HepG2 (cell line): ENCODE measurements at regions not wholly inside any gene's neighbourhood (a gene's known extent, or its start where the extent isn't known, plus 50 kb on each side); places are given as distances from the start of the nearest gene placed in this dataset.

ENCODE experiments used
- ATAC-seq: fragments of 200-7000 bp; cut with Tn5 transposase; 3 replicates; pipeline ENCODE4 v1.9.1; 2020; ENCODE audit warnings: mild to moderate bottlenecking, moderate library complexity
- BruUV-seq: library from RNA; stranded (reverse); fragments of 400-500 nt; replicated peaks from 2 replicates; lab custom pipeline; 2021; lab: Mats Ljungman, UMichigan
- CTCF ChIA-PET: fragments of 300-600 bp; formaldehyde crosslinking; extraction: SDS; loops from one replicate; lab custom pipeline; 2021; ENCODE audit warnings: low total read pairs, inconsistent platforms, low intra/inter-chr PET ratio; lab: Yijun Ruan, JAX
- POLR2A ChIA-PET: fragments of 350-600 bp; sonication (Branson Sonifier 250); formaldehyde crosslinking; loops from one replicate; lab custom pipeline; 2020; ENCODE audit warnings: antibody characterized with exemption, inconsistent platforms; lab: Yijun Ruan, JAX
- DNase-seq: peaks from one replicate; pipeline ENCODE4 v3.0.0-alpha.2; 2015; ENCODE audit warnings: low spot score
- FAIRE-seq: peaks from 3 replicates; lab custom pipeline; 2011; peaks lifted over from hg19 to GRCh38; lab: Jason Lieb, UNC
- H2AFZ ChIP-seq: one replicate; pipeline ENCODE4 v1.6.1; 2011; ENCODE audit warnings: low read length, inconsistent platforms
- H3K27ac ChIP-seq: fragments of 300-600 bp; 3 replicates; pipeline ENCODE4 v1.8.0; 2011; ENCODE audit warnings: mixed run types, mild to moderate bottlenecking, mixed read lengths, low read length, inconsistent platforms; ENCODE audit not compliant: insufficient read depth; ENCODE audit errors: extremely low read length
- H3K27me3 ChIP-seq, 2 experiments: fragments of 200-600 bp in 1 of 2; 2 replicates in 1 of 2; 3 replicates in 1 of 2; pipeline versions ENCODE4 v1.6.0 to v1.8.0; 2011; ENCODE audit warnings: low read length in 2 of 2, mild to moderate bottlenecking in 2 of 2, moderate library complexity in 2 of 2, inconsistent platforms in 1 of 2; ENCODE audit not compliant: insufficient read depth in 2 of 2, control insufficient read depth in 1 of 2
- H3K36me3 ChIP-seq, 2 experiments: fragments of 200-600 bp in 1 of 2; replicated peaks in 1 of 2; 2 replicates in 1 of 2; 3 replicates in 1 of 2; pipeline versions ENCODE4 v1.5.1 to v1.8.0; 2011; ENCODE audit warnings: low read length in 2 of 2, inconsistent platforms in 1 of 2; ENCODE audit not compliant: insufficient read depth in 2 of 2, control insufficient read depth in 1 of 2
- H3K4me1 ChIP-seq: 2 replicates; pipeline ENCODE4 v1.5.1; 2012; ENCODE audit warnings: low read length, inconsistent platforms; ENCODE audit not compliant: insufficient read depth
- H3K4me2 ChIP-seq: 2 replicates; pipeline ENCODE4 v1.6.0; 2011; ENCODE audit warnings: low read depth, low read length, inconsistent platforms
- H3K4me3 ChIP-seq, 3 experiments: fragments of 200-600 bp in 1 of 3; sonication (generic), shearing (Covaris generic) in 1 of 3; replicated peaks in 1 of 3; 2 replicates each; pipeline ENCODE4 v1.5.1; 2011 to 2016; ENCODE audit warnings: low read length in 3 of 3, inconsistent platforms in 2 of 3, low read depth in 2 of 3, mild to moderate bottlenecking in 2 of 3, control low read depth in 1 of 3, mixed read lengths in 1 of 3; ENCODE audit not compliant: insufficient read depth in 1 of 3
- H3K79me2 ChIP-seq: one replicate; pipeline ENCODE4 v1.6.1; 2011; ENCODE audit warnings: low read length, inconsistent platforms; ENCODE audit not compliant: insufficient read depth
- H3K9ac ChIP-seq: 2 replicates; pipeline ENCODE4 v1.6.0; 2011; ENCODE audit warnings: mild to moderate bottlenecking, low read depth, low read length, inconsistent platforms; ENCODE audit not compliant: insufficient read depth
- H3K9me3 ChIP-seq: 2 replicates; pipeline ENCODE4 v1.5.1; 2012; ENCODE audit warnings: mild to moderate bottlenecking, low read length
- H4K20me1 ChIP-seq: 2 replicates; pipeline ENCODE4 v1.6.0; 2011; ENCODE audit warnings: inconsistent platforms, mild to moderate bottlenecking, low read length, moderate library complexity; ENCODE audit not compliant: insufficient read depth
- CBX2 ChIP-seq, 2 experiments: fragments of 200-600 bp in 1 of 2; sonication (generic); formaldehyde crosslinking in 1 of 2; IDR thresholded peaks; 2 replicates each; pipeline versions ENCODE4 v1.7.0 to v1.8.1; 2018 to 2022; ENCODE audit warnings: low read depth in 2 of 2, low read length in 1 of 2, mild to moderate bottlenecking in 1 of 2, missing genetic modification reagents in 1 of 2
- DNMT3B ChIP-seq: conservative IDR thresholded peaks from 2 replicates; pipeline ENCODE4 v1.6.1; 2016; ENCODE audit warnings: missing biosample characterization, control low read depth
- EED ChIP-seq: sonication (generic); formaldehyde crosslinking; IDR thresholded peaks from 2 replicates; pipeline ENCODE4 v1.5.0; 2020; ENCODE audit warnings: mild to moderate bottlenecking, missing genetic modification reagents
- HMG20A ChIP-seq: IDR thresholded peaks from 2 replicates; pipeline ENCODE4 v1.6.1; 2016; ENCODE audit warnings: borderline replicate concordance
- POLR2AphosphoS2 ChIP-seq: IDR thresholded peaks from 2 replicates; pipeline ENCODE4 v1.6.1; 2011; ENCODE audit warnings: low read depth, low read length, improper control_type of control experiment
- PRDM15 ChIP-seq: sonication (generic); formaldehyde crosslinking; IDR thresholded peaks from 2 replicates; pipeline ENCODE4 v1.4.0; 2020; ENCODE audit warnings: missing genetic modification reagents
- SP4 ChIP-seq: sonication (generic); formaldehyde crosslinking; IDR thresholded peaks from 2 replicates; pipeline ENCODE4 v1.8.1; 2023; ENCODE audit warnings: mild to moderate bottlenecking, missing genetic modification reagents
- TEAD2 ChIP-seq: sonication (generic); formaldehyde crosslinking; IDR thresholded peaks from 2 replicates; pipeline ENCODE4 v1.9.0; 2021; ENCODE audit warnings: missing genetic modification reagents
- TFDP2 ChIP-seq: sonication (generic); formaldehyde crosslinking; IDR thresholded peaks from 2 replicates; pipeline ENCODE4 v1.4.0; 2020; ENCODE audit warnings: missing genetic modification reagents
- WGBS: methylation state at CpG from one replicate; pipeline ENCODE4 v1.1.6; 2017; ENCODE audit warnings: low lambda C conversion rate; 5-methylcytosine and 5-hydroxymethylcytosine counted together
- in situ Hi-C: cut with HindIII; loops from 2 replicates; pipeline ENCODE4 v1.10.0; 2017; ENCODE audit warnings: low pct_unique_long_range_greater_than_20kb; ENCODE audit not compliant: extremely low pct_ligation_motif_present
- intact Hi-C: fragments of 100-400 bp; cut with micrococcal nuclease; formaldehyde crosslinking; loops from one replicate; pipeline ENCODE4 v1.10.0; 2022; ENCODE audit not compliant: unreplicated experiment

- H2AFZ ChIP-seq = no peak overlapping the region
- no peak overlapping the region for H3K4me2 ChIP-seq
- BruUV-seq = no TSS peak
- intact Hi-C loops = no loop called here
- ChIA-PET POLR2A (no interaction called here), CTCF (no interaction called here)
- H3K9me3 ChIP-seq = peaks cover 12% of the 10 kb centered on the region
- H3K79me2 ChIP-seq = no peaks in the 10 kb centered on the region
- H4K20me1 ChIP-seq = no peaks in the 10 kb centered on the region
- DNase-seq = no peak
- 8% methylated on average over 2 of the region's 2 CpGs for WGBS
- no peak for FAIRE-seq
- no peaks in the 10 kb centered on the region for H3K4me1 ChIP-seq
- ATAC-seq = no peak
- TF ChIP-seq HMG20A (no peak), PRDM15 (CRISPR knock-in tag) (no peak), DNMT3B (no peak), EED (CRISPR knock-in tag) (no peak), SP4 (CRISPR knock-in tag) (no peak), TFDP2 (no peak), CBX2 (IDR thresholded peaks at IDR 0.05; ENCODE audit: low read depth, low read length) (no peak), CBX2 (CRISPR knock-in tag; IDR thresholded peaks at IDR 0.05; ENCODE audit: low read depth) (no peak), POLR2AphosphoS2 (no peak), TEAD2 (CRISPR knock-in tag) (no peak)
- in situ Hi-C loops = no loop called here
- no peak overlapping the region for H3K4me3 ChIP-seq
- no peaks in the 10 kb centered on the region for H3K27me3 ChIP-seq
- H3K9ac ChIP-seq = no peak overlapping the region
- H3K27ac ChIP-seq = no peak overlapping the region
- no peaks in the 10 kb centered on the region for H3K36me3 ChIP-seq
Observed at GRCh38 chr7:41475801-41476459, 227.0 kb downstream of the INHBA start.
